ENCODE measurements at regions not wholly inside any gene's neighbourhood (a gene's known extent, or its start where the extent isn't known, plus 50 kb on each side); places are given as distances from the start of the nearest gene placed in this dataset.

GRCh38 chr16:47873434-47873833 lies 282.4 kb downstream of the ABCC12 start:
- H4K20me1 ChIP-seq (ENCODE audit: insufficient read depth, low read length): no peaks in the 10 kb centered on the region
- H3K27ac ChIP-seq (ENCODE audit: low read depth, low read length, poor library complexity, severe bottlenecking): no peak overlapping the region
- no peaks in the 10 kb centered on the region for H3F3A ChIP-seq (ENCODE audit: insufficient read depth, low read length)
- H3K79me2 ChIP-seq (ENCODE audit: insufficient read depth, low read length): no peaks in the 10 kb centered on the region
- H3K4me2 ChIP-seq (ENCODE audit: low read length): no peak overlapping the region
- no peaks in the 10 kb centered on the region for H3K27me3 ChIP-seq (ENCODE audit: insufficient read depth, low read length)
- H3K9me3 ChIP-seq (ENCODE audit: low read length): no peaks in the 10 kb centered on the region
- H3K36me3 ChIP-seq (ENCODE audit: insufficient read depth, low read length): no peaks in the 10 kb centered on the region
- H3K9ac ChIP-seq (ENCODE audit: low read length): no peak overlapping the region
- peak; percentile 63 for TF ChIP-seq CTCF (IDR thresholded peaks at IDR 0.05; ENCODE audit: low read length)
- TF ChIP-seq EZH2 (IDR thresholded peaks at IDR 0.05; ENCODE audit: borderline replicate concordance, low read length): no peak
- H3K9me2 ChIP-seq (ENCODE audit: low read depth, low read length): no peaks in the 10 kb centered on the region
- H2AFZ ChIP-seq (ENCODE audit: low read length): no peak overlapping the region
- H3K4me3 ChIP-seq (ENCODE audit: low read depth, low read length, poor library complexity, severe bottlenecking): no peak overlapping the region
- H3K4me1 ChIP-seq (ENCODE audit: insufficient read depth, low read length, severe bottlenecking): no peaks in the 10 kb centered on the region

GRCh38 chr16:47872225-47872624 lies 283.6 kb downstream of the ABCC12 start:
- no peaks in the 10 kb centered on the region for H3K36me3 ChIP-seq (ENCODE audit: insufficient read depth, low read length)
- H3K79me2 ChIP-seq (ENCODE audit: insufficient read depth, low read length): no peaks in the 10 kb centered on the region
- no peaks in the 10 kb centered on the region for H3K9me2 ChIP-seq (ENCODE audit: low read depth, low read length)
- H3K27ac ChIP-seq (ENCODE audit: low read depth, low read length, poor library complexity, severe bottlenecking): no peak overlapping the region
- H3K4me1 ChIP-seq (ENCODE audit: insufficient read depth, low read length, severe bottlenecking): no peaks in the 10 kb centered on the region
- H3K9me3 ChIP-seq (ENCODE audit: low read length): no peaks in the 10 kb centered on the region
- H3F3A ChIP-seq (ENCODE audit: insufficient read depth, low read length): no peaks in the 10 kb centered on the region
- H4K20me1 ChIP-seq (ENCODE audit: insufficient read depth, low read length): no peaks in the 10 kb centered on the region
- no peaks in the 10 kb centered on the region for H3K27me3 ChIP-seq (ENCODE audit: insufficient read depth, low read length)
- H3K9ac ChIP-seq (ENCODE audit: low read length): no peak overlapping the region
- H3K4me3 ChIP-seq (ENCODE audit: low read depth, low read length, poor library complexity, severe bottlenecking): no peak overlapping the region
- H2AFZ ChIP-seq (ENCODE audit: low read length): no peak overlapping the region
- H3K4me2 ChIP-seq (ENCODE audit: low read length): no peak overlapping the region
- no peak for TF ChIP-seq EZH2 (IDR thresholded peaks at IDR 0.05; ENCODE audit: borderline replicate concordance, low read length)
- TF ChIP-seq CTCF (IDR thresholded peaks at IDR 0.05; ENCODE audit: low read length): no peak

GRCh38 chr16:47866423-47866822 lies 289.4 kb downstream of the ABCC12 start:
- no peaks in the 10 kb centered on the region for H3K27me3 ChIP-seq (ENCODE audit: insufficient read depth, low read length)
- H3K4me3 ChIP-seq (ENCODE audit: low read depth, low read length, poor library complexity, severe bottlenecking): no peak overlapping the region
- no peak overlapping the region for H3K4me2 ChIP-seq (ENCODE audit: low read length)
- no peaks in the 10 kb centered on the region for H3K4me1 ChIP-seq (ENCODE audit: insufficient read depth, low read length, severe bottlenecking)
- no peak overlapping the region for H2AFZ ChIP-seq (ENCODE audit: low read length)
- H3F3A ChIP-seq (ENCODE audit: insufficient read depth, low read length): no peaks in the 10 kb centered on the region
- no peaks in the 10 kb centered on the region for H3K9me2 ChIP-seq (ENCODE audit: low read depth, low read length)
- H3K9me3 ChIP-seq (ENCODE audit: low read length): no peaks in the 10 kb centered on the region
- TF ChIP-seq CTCF (IDR thresholded peaks at IDR 0.05; ENCODE audit: low read length) (no peak), EZH2 (IDR thresholded peaks at IDR 0.05; ENCODE audit: borderline replicate concordance, low read length) (no peak)
- no peaks in the 10 kb centered on the region for H4K20me1 ChIP-seq (ENCODE audit: insufficient read depth, low read length)
- no peak overlapping the region for H3K27ac ChIP-seq (ENCODE audit: low read depth, low read length, poor library complexity, severe bottlenecking)
- H3K9ac ChIP-seq (ENCODE audit: low read length): no peak overlapping the region
- H3K79me2 ChIP-seq (ENCODE audit: insufficient read depth, low read length): no peaks in the 10 kb centered on the region
- H3K36me3 ChIP-seq (ENCODE audit: insufficient read depth, low read length): no peaks in the 10 kb centered on the region

Measured in OCI-LY1 (cell line).